OCI-LY7 (cell line): ENCODE measurements at regions not wholly inside any gene's neighbourhood (a gene's known extent, or its start where the extent isn't known, plus 50 kb on each side); places are given as distances from the start of the nearest gene placed in this dataset.

ENCODE experiments used
- BruUV-seq: library from RNA; stranded (reverse); fragments of 400-500 nt; replicated peaks from 2 replicates; lab custom pipeline; 2021; lab: Mats Ljungman, UMichigan
- CTCF ChIA-PET: fragments of 300-600 bp; sonication (Branson Sonifier 250); formaldehyde crosslinking; loops from one replicate; lab custom pipeline; 2022; ENCODE audit warnings: antibody characterized with exemption; ENCODE audit not compliant: unreplicated experiment; lab: Charles Lee
- POLR2A ChIA-PET: fragments of 300-600 bp; sonication (Branson Sonifier 250); formaldehyde crosslinking; loops from one replicate; lab custom pipeline; 2022; ENCODE audit warnings: antibody characterized with exemption; lab: Charles Lee
- DNase-seq: peaks from one replicate; pipeline ENCODE4 v3.0.0-alpha.2; 2015; ENCODE audit warnings: low spot score
- H2AFZ ChIP-seq: fragments of 200-600 bp; sonication (generic), shearing (Covaris generic); 2 replicates; pipeline ENCODE4 v1.6.1; 2014; ENCODE audit warnings: mild to moderate bottlenecking, antibody characterized with exemption, low read length, moderate library complexity
- H3K27ac ChIP-seq: fragments of 200-600 bp; sonication (generic); 2 replicates; pipeline ENCODE4 v1.5.1; 2014; ENCODE audit warnings: mixed run types, low read depth, mild to moderate bottlenecking, moderate library complexity, low read length, inconsistent platforms; ENCODE audit not compliant: poor library complexity, severe bottlenecking
- H3K36me3 ChIP-seq: fragments of 200-600 bp; sonication (generic); 2 replicates; pipeline ENCODE4 v1.6.1; 2014; ENCODE audit warnings: mild to moderate bottlenecking, antibody characterized with exemption, low read length, moderate library complexity, mixed read lengths; ENCODE audit not compliant: insufficient read depth
- H3K4me1 ChIP-seq: fragments of 200-600 bp; sonication (generic); 2 replicates; pipeline ENCODE4 v1.5.1; 2014; ENCODE audit warnings: mild to moderate bottlenecking, low read length; ENCODE audit not compliant: insufficient read depth, poor library complexity, severe bottlenecking
- H3K4me2 ChIP-seq: fragments of 200-600 bp; sonication (generic); 2 replicates; pipeline ENCODE4 v1.6.1; 2014; ENCODE audit warnings: mild to moderate bottlenecking, low read length
- H3K4me3 ChIP-seq: fragments of 200-600 bp; sonication (generic); 2 replicates; pipeline ENCODE4 v1.5.1; 2014; ENCODE audit warnings: mild to moderate bottlenecking, low read depth, low read length; ENCODE audit not compliant: poor library complexity, severe bottlenecking
- H3K79me2 ChIP-seq: fragments of 200-600 bp; sonication (generic); 2 replicates; pipeline ENCODE4 v1.6.1; 2016; ENCODE audit warnings: low read depth, mild to moderate bottlenecking, low read length, moderate library complexity, mixed read lengths; ENCODE audit not compliant: insufficient read depth
- H3K9me2 ChIP-seq: fragments of 200-600 bp; sonication (generic); 2 replicates; pipeline ENCODE4 v1.6.1; 2016; ENCODE audit warnings: mild to moderate bottlenecking, low read length, mixed read lengths; ENCODE audit not compliant: insufficient read depth
- H3K9me3 ChIP-seq: fragments of 200-600 bp; sonication (generic); 2 replicates; pipeline ENCODE4 v1.6.1; 2014; ENCODE audit warnings: mild to moderate bottlenecking, mixed run types, low read length, mixed read lengths
- H4K20me1 ChIP-seq: fragments of 200-600 bp; sonication (generic); 2 replicates; pipeline ENCODE4 v1.6.1; 2014; ENCODE audit warnings: mild to moderate bottlenecking, antibody characterized with exemption, low read length, moderate library complexity, mixed read lengths; ENCODE audit not compliant: insufficient read depth
- CTCF ChIP-seq: fragments of 200-600 bp; sonication (generic); conservative IDR thresholded peaks from 2 replicates; pipeline ENCODE4 v1.5.1; 2014; ENCODE audit warnings: mild to moderate bottlenecking, antibody characterized with exemption, low read length, moderate library complexity, mixed read lengths
- EZH2phosphoT487 ChIP-seq: fragments of 200-600 bp; sonication (generic); IDR thresholded peaks from 2 replicates; pipeline ENCODE4 v1.6.1; 2018; ENCODE audit warnings: low read depth, borderline replicate concordance, mild to moderate bottlenecking, mixed run types, antibody characterized with exemption, low read length, moderate library complexity, mixed read lengths
- intact Hi-C: fragments of 100-400 bp; cut with micrococcal nuclease; formaldehyde crosslinking; loops from one replicate; pipeline ENCODE4 v1.10.0; 2022; ENCODE audit not compliant: unreplicated experiment

GRCh38 chr5:135667204-135667603 lies 88.4 kb upstream of the CXCL14 start:
- no peaks in the 10 kb centered on the region for H4K20me1 ChIP-seq
- H3K9me3 ChIP-seq, result no peaks in the 10 kb centered on the region
- POLR2A ChIA-PET, result no interaction called here
- CTCF ChIA-PET, result no interaction called here
- no peak overlapping the region for H2AFZ ChIP-seq
- no peak for DNase-seq
- H3K36me3 ChIP-seq, result no peaks in the 10 kb centered on the region
- no peaks in the 10 kb centered on the region for H3K79me2 ChIP-seq
- H3K27ac ChIP-seq, result no peak overlapping the region
- H3K9me2 ChIP-seq, result no peaks in the 10 kb centered on the region
- no peak overlapping the region for H3K4me2 ChIP-seq
- intact Hi-C loops, result no loop called here
- H3K4me3 ChIP-seq, result no peak overlapping the region
- no peak for TF ChIP-seq CTCF
- no peaks in the 10 kb centered on the region for H3K4me1 ChIP-seq
- BruUV-seq, result no TSS peak

GRCh38 chr5:135662683-135663082 lies 83.9 kb upstream of the CXCL14 start:
- no peaks in the 10 kb centered on the region for H4K20me1 ChIP-seq
- H2AFZ ChIP-seq, result no peak overlapping the region
- H3K79me2 ChIP-seq, result no peaks in the 10 kb centered on the region
- ChIA-PET POLR2A (no interaction called here), CTCF (no interaction called here)
- H3K9me2 ChIP-seq, result no peaks in the 10 kb centered on the region
- intact Hi-C loops, result no loop called here
- no peaks in the 10 kb centered on the region for H3K36me3 ChIP-seq
- no peaks in the 10 kb centered on the region for H3K4me1 ChIP-seq
- H3K9me3 ChIP-seq, result no peaks in the 10 kb centered on the region
- no peak for TF ChIP-seq CTCF
- TF ChIP-seq EZH2phosphoT487, result no peak
- BruUV-seq, result no TSS peak
- no peak overlapping the region for H3K27ac ChIP-seq
- H3K4me2 ChIP-seq, result no peak overlapping the region
- DNase-seq, result no peak
- H3K4me3 ChIP-seq, result no peak overlapping the region

- intact Hi-C loops, result no loop called here
- H2AFZ ChIP-seq, result no peak overlapping the region
- no peak overlapping the region for H3K4me3 ChIP-seq
- H3K4me2 ChIP-seq, result no peak overlapping the region
- H3K4me1 ChIP-seq, result no peaks in the 10 kb centered on the region
- H3K79me2 ChIP-seq, result no peaks in the 10 kb centered on the region
- H4K20me1 ChIP-seq, result no peaks in the 10 kb centered on the region
- no peak overlapping the region for H3K27ac ChIP-seq
- BruUV-seq, result no TSS peak
- H3K9me3 ChIP-seq, result no peaks in the 10 kb centered on the region
- TF ChIP-seq EZH2phosphoT487 (no peak), CTCF (no peak)
- no peaks in the 10 kb centered on the region for H3K9me2 ChIP-seq
- DNase-seq, result no peak
- POLR2A ChIA-PET, result no interaction called here
- H3K36me3 ChIP-seq, result no peaks in the 10 kb centered on the region
- CTCF ChIA-PET, result no interaction called here
Measured at GRCh38 chr5:135662061-135662481, 83.3 kb upstream of the CXCL14 start.
